HG03039 (cell line): ENCODE measurements at regions not wholly inside any gene's neighbourhood (a gene's known extent, or its start where the extent isn't known, plus 50 kb on each side); places are given as distances from the start of the nearest gene placed in this dataset.

Experiments
- ATAC-seq: cut with Tn5 transposase; IDR thresholded peaks from one replicate; pipeline ENCODE4 v1.9.1; 2021; ENCODE audit warnings: mild to moderate bottlenecking, moderate library complexity; ENCODE audit not compliant: unreplicated experiment

DNA sequence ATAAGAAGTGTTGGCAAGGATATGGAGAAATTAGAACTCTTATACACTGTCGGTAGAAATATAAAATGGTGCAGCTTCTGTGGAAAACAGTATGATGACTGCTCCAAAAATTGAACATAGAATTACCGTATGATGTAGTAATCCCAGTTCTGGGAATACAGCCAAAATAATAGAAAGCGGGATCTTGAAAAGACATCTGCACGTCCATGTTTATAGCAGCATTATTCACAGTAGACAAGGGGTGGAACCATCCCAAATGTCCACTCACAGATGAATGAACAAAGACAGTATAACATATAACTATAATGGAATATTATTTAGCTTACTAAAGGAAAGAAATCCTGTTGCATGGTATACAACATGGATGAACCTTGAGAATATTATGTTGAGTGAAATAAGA is 257.7 kb downstream of the TDRD15 start:
- ATAC-seq = no peak

DNA sequence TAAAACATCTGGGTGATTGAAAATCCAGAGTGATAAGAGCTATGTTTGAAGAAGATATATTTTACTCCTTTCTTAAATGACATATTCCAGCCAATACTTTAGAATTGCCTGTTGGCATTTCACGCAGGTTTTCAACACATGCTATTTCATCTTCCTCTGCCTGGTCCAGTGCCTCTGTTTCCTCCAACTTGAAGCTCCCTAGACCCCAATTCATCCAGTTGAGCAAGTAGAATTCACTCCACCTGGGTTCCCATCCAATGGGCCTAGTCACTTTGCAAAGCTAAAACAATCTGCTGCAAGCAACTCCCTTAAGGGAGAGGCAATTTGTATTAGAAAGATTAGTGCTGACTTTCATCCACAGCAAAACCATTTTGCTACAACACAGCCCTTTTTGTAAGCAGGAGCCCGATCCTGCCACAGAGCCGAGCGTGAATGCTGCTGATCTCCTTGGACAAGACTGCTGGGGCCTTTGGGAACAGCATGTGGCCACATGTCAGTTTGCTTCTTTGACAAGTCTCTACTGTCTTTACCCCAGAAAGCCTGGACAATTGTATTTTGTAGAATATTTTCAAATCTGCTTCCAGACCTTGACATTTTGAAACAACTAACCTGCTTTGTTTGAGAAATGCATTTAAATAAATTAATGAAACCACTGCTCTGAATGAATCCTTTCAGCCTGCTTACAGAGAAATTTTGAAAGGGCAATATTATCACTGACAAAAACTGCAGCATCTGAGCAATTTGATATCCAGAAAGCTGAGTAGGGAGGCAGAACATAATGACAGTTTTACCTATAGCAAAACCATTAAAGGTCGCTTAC is 259.1 kb downstream of the TDRD15 start:
- no peak for ATAC-seq

DNA sequence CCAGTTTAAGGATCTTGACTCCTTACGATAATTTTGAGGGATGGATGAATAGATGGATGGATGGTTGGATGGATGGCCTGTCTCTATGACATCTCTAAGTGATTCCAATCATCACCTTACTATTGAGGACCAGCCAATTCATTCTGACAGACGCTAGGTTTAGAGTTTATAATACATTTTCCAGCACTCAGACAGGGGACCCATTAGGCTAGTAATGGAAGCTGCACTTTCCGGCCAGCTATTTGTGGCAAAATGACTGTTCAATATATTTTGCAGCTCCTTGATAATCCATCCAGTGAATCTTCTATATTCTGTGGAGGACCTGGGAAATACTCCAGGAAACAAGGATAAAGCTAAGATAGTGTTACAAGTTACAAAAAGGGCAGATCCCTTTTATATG is 262.9 kb downstream of the TDRD15 start:
- ATAC-seq = no peak

DNA sequence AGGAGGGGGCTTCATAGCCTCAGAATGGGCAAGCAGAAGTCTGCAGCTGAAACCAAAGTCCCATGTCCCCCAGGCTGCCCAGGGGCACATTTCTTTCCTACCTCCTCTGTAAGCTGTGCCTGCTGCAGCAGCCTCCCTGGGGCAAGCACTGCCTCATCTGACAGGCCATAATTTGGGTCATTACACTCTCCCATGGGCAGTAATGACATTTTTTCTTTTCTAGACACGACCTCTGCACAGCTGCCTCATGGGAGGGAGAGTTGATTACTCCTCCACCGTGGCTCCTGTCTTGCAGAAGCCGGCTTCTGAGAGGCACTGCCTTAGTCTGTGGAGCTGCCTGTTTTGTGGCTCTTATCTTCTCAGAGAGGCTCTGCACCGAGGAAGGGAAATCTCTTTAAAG is 268.9 kb downstream of the TDRD15 start:
- no peak for ATAC-seq

DNA sequence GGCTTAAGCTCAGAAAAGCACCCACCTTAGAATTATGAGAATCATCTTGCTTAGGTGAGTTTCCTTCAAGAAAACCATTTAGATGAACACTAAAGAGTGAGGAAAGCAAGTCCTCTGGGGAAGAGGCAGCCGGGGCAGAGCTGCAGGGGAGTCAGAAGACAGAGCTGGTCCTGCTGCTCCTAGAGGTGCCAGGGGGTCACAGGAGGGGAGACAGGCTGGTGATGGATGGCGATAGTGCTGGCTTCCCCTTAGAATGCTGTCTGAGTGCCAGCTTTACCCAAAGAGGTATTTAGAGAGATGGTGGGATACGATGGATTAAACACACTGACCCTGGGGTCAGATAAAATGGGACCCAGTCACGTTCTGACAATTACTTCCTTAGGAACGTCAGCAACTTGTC is 269.4 kb downstream of the TDRD15 start:
- no peak for ATAC-seq

DNA sequence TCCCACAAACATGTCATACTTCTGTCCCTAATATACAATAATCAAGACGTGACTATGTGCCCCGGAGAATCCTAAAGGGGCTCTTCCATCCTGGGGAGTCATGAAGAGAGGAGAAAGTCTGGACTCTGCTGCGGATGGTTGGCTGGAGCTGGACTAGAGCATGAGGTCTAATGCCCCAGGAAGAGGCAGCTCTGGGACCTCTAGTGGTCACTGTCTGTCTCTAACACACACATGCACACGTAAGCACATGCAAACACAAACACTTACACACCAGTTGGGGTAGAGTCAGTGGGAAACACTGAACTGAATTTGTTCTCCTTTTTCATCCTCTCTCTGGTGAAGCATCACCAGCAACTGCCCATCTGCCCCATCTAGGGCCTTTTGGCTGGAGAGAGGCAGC is 271.6 kb downstream of the TDRD15 start:
- ATAC-seq = no peak

DNA sequence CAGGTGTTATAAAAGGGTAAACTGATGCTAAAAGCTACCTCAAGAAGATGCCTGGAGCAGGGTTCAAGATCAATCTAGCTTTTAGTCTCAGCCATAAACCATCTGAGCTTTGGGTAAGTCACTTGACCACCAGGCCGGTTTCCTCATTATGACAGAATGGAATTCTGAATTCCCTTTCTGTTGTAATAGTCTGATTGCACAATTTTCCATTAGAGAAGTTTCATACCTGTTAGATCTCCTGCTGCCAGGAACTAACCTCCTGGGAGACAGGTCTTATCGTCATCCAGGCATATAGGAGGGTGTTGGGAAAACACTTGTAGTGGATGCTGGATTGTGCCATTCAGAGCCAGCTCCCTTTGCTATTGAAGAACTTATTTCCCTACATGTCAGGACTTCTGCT is 272.5 kb downstream of the TDRD15 start:
- no peak for ATAC-seq

DNA sequence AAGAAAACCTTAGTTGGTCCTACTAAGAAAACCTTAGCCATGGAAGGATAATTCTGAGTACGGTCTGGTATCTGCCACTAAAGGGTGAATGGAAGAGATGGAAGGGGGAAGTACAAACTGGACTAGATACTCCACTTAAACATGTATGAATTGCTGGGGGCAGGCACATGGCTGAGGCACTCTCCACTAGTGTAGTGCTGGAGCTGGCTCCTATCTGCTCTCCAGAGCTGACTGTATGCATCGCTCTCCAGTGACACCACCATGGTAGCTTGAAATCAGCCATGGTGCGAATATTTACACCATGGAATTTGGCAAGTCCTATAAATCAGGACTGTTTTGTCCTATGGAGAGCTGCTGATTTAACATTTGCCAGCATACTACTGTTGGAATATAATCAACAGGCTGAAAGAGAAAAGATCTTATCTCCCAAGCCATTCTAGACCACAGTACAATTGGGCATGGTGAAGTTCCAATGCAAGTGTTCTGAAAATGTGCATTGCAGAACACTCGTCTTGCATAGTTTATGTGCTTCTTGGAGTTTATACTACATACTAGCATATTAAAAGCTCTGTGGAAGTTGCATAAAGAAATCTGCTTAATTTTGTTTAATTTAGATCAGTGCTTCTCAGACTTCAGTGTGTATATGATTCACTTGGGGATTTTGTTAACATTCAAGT is 277.4 kb downstream of the TDRD15 start:
- ATAC-seq = no peak

DNA sequence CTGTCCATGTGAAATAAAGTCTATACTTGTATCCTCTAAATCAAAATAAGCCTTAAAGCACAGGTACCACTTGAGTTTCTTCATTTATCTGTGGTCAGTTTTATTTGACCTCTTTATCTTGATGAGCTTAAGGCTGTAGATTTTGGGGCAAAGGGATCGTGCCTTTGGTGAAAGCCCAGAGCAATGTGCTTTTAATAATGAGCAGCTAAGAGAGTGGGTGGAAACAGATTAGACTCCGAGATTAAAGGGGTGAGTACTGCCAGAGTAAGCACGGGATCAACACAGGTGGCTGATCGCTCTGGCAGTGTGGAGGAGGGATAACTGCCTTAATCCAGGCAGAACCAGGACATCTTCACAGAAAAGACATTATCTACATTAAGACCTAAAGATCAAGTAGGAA is 280.4 kb downstream of the TDRD15 start:
- ATAC-seq = no peak

DNA sequence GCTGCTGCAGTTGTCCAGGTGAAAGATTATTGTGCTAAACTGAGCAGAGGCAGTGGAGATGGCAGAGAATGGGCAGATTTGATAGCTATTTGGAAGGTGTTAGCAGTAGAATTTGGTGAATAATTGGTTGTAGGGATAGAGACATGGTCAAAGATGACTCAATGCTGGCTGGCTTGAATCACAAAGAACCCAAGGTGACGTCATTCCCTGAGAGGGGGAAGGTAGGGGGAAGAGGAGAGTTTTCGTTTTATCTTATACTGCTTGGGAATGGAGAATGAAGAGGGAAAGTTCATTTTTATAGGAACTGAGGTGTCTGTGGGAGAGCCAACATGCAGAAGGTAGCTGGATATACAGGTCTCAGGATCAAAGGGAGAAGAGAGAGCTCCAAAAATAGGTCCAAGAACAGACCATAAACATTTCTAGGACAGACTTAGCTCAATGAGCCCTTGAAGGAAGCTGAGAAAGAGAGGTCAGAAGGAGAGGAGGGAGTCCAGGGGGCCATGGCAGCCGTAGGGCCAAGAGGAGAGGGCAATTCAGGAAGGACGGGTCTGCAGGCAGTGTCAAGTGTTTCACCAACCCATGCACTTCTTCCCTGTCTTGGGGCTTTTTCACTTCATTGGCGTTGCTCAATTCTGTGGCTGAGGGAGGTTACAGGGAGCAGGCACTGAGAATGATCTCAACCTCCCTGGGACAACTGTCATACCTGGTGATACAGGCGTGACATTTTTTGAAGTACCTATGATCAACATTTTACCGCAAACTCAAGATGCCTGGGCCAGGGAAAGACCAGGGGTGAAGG is 281.3 kb downstream of the TDRD15 start:
- ATAC-seq = no peak

DNA sequence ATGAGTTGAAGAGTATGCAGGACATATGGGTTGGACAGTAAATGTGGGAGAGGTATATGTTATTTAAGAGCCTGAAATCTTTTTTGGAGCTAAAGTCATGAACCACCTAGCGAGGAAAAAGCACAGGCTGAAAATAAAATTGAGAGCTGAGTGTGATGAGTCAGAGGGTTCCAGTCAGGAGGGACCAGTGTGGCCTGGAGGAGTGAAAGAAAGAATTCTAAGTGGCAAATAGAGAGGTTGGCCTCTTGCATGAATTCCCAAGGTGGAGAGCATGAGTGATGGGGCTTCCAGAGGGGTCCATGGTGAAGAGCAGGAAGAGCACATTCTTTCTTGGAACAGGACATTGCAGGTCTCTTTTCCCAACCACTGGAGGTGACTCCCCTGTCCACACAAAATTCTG is 282.6 kb downstream of the TDRD15 start:
- no peak for ATAC-seq

DNA sequence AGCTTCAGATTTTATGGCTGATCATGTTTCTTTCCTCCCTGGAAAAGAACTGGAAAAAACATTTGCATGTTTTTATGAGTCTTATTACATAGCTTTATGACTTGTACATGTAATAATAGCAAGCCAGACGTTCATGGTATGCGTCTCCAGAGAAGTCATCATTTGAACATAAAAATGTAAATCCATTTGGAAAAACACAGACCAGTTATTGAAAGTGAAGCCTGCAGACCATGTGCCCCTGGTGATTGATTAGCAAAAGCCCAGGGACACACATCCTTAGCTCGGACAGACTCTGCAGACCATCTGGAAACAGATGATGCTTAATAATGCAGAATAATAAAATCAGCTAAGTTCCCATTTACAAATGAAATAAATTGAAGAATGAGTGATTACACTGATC is 283.1 kb downstream of the TDRD15 start:
- ATAC-seq = no peak

DNA sequence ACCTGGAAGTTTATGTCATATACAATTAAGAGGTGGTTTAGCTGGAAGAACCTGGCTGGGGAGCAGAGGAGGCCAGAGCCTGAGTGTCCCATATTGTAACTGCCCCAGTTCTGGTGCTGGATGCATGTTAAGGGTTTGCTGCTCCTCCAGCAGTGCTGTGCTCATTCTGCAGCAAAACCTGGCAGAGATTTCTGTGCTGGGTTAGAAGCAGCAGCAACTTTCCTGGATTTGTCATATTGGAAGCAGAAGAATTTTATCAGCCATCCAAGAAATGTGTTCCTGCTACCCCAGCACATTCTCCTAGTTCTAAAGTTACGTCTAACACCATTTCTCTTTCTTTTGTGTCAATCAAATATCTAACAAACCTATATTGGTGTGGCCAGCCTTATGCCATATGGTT is 284.1 kb downstream of the TDRD15 start:
- ATAC-seq = no peak

DNA sequence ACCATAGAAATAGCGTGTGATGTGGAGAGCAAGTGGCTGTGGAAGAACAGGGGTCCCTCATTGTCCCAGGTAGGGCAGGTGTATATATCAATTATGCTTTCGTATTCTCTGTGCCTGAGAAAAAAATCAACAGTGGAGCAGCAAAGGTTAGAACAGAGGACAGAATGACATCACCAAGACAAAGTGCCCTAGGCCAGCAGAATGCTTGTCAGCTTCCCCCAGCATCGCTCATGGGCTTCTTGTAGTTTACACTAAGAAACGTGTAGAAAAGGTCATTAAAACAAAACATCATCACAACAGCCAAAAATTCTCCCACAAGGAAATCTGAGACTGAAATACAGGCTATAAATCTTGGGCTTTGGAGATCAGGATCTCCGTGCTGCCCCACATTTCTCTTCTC is 288.0 kb downstream of the TDRD15 start:
- ATAC-seq = no peak

DNA sequence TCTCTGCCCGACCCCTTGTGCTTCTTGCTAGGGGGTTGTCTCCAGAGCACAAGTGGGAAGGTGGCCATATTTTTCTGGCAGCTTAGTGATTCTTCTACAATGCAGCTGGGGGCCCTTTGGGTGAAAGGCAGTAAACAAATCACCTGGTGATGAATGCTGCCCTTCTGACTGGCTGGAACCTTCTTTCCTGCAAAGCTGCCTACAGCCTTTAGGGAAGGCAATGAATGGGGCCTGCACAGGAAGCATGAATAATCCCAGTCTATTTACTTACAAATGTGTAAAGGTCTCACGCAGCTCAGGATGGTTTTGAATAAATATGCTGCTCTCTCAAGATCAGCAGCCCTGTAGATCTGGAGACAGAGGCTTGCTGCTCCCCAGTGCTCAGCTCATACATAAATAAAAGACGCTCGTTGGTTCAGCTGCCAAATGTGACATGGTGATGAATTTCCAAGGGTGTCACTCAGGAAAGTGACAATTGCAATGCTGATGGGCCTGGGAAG is 289.2 kb downstream of the TDRD15 start:
- ATAC-seq = no peak

DNA sequence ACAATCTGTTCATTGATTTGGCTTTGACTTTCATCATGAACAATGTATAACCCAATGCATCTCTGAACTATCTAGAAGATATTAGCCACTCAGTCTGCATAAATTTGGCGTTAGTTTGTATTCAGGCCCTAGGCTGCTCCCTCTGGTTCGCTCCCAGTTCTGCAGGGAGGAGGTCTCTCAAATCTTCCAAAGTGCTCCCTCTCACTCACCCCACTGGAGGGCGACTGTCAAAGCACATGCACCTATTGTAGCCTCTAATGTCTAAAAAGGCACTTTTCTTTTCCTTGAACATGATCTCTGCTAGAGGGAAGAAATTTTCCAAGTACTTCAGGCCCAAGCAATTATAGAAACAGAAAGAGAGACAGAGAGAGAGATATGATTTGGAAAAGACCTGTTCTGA is 291.5 kb downstream of the TDRD15 start:
- ATAC-seq = no peak

DNA sequence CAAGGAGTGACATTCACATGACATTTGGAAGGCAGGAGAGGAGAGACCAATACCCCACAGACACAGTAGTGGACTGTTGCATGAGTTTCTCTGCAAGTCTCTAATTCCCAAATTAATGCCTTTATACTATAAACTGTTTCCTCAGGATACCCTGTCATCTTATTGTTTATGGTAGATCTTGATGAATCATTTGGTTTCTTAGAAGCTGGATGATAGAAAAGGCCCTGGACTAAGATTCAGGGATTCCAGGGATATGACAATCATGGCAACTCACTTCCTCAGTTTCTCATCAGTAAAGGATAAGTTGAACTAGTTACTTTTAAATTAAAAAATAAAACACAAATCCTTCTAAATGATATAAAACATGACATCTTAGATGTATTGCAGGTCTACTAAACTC is 292.5 kb downstream of the TDRD15 start:
- no peak for ATAC-seq

DNA sequence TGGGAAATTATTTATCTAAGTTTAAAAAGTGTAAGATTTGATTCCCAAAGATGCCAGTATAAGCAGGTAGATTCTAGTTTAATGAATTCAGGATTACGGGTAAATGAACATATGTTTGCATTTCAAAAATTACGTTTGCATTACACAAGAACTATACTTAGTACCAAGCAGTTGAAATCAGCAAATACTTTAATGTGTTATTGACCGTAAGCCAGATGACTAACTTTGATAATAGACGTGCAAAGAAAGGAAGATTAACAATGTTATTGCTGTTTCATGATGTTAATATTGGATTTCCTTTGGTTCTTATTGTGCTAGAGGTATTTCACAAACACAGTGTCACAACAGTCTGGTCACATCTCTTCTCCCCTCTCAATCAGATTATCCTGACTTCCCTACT is 294.7 kb downstream of the TDRD15 start:
- ATAC-seq = no peak

DNA sequence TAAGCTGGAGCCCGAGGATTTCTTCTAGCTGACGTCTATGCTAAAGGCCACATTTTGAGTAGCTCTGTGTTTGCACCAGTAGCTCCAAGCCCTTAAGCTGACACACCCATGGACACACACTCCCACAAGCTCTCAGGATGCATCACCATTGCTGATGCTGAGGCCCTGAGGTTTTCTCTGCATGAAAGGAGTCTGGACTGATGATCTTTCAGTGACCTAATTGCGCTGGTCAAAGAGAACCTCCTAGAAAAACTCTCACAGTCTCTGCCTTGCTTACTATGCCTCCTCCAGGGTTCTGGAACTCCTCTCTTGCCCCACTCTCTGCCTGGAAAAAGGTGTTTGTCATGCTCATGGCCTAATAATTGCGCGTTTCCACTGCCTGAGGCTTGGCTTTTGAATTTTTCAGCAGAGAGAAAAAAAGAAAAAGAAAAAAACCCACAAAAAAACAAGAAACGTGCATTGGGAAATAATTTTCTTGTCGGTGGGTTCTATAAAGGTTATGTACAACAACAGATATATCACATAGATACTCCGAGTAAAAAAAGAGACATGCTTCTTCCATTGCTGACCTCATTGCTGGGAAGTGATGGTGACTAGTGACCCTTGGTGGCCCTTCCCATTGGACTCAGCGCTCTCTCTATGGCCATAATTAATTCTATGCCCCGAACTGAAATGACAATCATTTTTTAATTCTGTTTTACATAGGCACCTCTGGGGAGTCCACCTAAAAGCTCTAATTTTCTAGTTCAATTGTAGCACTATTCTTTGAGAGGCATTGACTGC is 297.0 kb downstream of the TDRD15 start:
- no peak for ATAC-seq

DNA sequence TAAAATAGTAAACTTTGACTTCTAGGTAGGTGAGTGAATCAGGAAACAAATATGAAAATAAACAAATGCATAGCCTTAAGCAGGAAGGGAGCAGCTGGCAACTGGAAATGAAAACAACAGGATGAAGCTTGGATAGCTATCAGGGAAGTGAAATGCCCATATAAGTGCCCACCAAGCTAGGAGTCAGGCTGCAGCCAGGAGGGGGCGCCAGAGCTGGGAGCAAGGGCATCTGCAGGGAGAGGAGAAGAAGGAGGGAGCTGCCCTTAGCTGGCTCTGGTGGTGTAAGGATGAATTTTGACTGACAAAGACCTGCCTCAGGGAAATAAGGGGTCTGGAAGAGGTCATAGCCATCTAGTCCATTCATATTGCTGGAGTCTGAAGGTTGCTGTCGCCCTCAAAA is 298.3 kb downstream of the TDRD15 start:
- ATAC-seq = peak; percentile 54
